Activated CD8-positive, alpha-beta T cell treated with anti-CD3 and anti-CD28 coated beads for 36 hours (primary cell): ENCODE measurements at regions not wholly inside any gene's neighbourhood (a gene's known extent, or its start where the extent isn't known, plus 50 kb on each side); places are given as distances from the start of the nearest gene placed in this dataset.

ENCODE experiments used
- ATAC-seq: fragments of 200-7000 bp; cut with Tn5 transposase; one replicate; pipeline ENCODE4 v1.10.0; 2021; ENCODE audit warnings: mild to moderate bottlenecking, moderate library complexity
- CTCF ChIA-PET: fragments of 350-600 bp; sonication (Branson Sonifier 250); formaldehyde crosslinking; loops from one replicate; lab custom pipeline; 2021; ENCODE audit warnings: antibody characterized with exemption; lab: Charles Lee
- POLR2A ChIA-PET: fragments of 350-600 bp; sonication (Branson Sonifier 250); formaldehyde crosslinking; loops from one replicate; lab custom pipeline; 2021; ENCODE audit warnings: antibody characterized with exemption; lab: Charles Lee
- DNase-seq: peaks from one replicate; pipeline ENCODE4 v3.0.0-alpha.2; 2020
- H3K27ac Mint-ChIP-seq: one replicate; pipeline ENCODE4 v1.8.0; 2021; ENCODE audit warnings: mild to moderate bottlenecking, mixed read lengths
- H3K27me3 Mint-ChIP-seq: one replicate; pipeline ENCODE4 v1.8.0; 2021; ENCODE audit warnings: mixed read lengths
- H3K36me3 Mint-ChIP-seq: one replicate; pipeline ENCODE4 v1.8.0; 2021; ENCODE audit warnings: low read depth, mixed read lengths
- H3K4me1 Mint-ChIP-seq: one replicate; pipeline ENCODE4 v1.8.0; 2021; ENCODE audit warnings: low read depth, mixed read lengths
- H3K4me3 Mint-ChIP-seq: one replicate; pipeline ENCODE4 v1.8.0; 2021; ENCODE audit warnings: mild to moderate bottlenecking, moderate library complexity, mixed read lengths
- H3K9me3 Mint-ChIP-seq: one replicate; pipeline ENCODE4 v1.8.0; 2021; ENCODE audit warnings: mixed read lengths
- intact Hi-C: fragments of 100-400 bp; cut with micrococcal nuclease; formaldehyde crosslinking; loops from one replicate; pipeline ENCODE4 v1.10.0; 2022
- TF ChIP-seq, protein P1 (sequence below): fragments of 200-600 bp; IDR thresholded peaks from one replicate; pipeline ENCODE4 v1.8.0; 2022; ENCODE audit warnings: antibody characterized with exemption, mild to moderate bottlenecking

GRCh38 chr6:142700032-142700431, 244.9 kb downstream of the HIVEP2 start:
- CTCF ChIA-PET: interaction anchor here (1.0 to 1.9 kb wide), 2 partner anchors 12 to 134 kb away, joined by 3 to 7 read pairs; no protein-coding TSS in a partner anchor
- ATAC-seq (no peak), DNase-seq (no peak)
- Mint-ChIP-seq H3K9me3 (no peaks in the 10 kb centered on the region), H3K4me3 (no peak overlapping the region), H3K27me3 (no peaks in the 10 kb centered on the region), H3K4me1 (peaks cover 5% of the 10 kb centered on the region), H3K27ac (no peak overlapping the region), H3K36me3 (no peaks in the 10 kb centered on the region)
- POLR2A ChIA-PET: no interaction called here
- TF ChIP-seq, protein P1, sequence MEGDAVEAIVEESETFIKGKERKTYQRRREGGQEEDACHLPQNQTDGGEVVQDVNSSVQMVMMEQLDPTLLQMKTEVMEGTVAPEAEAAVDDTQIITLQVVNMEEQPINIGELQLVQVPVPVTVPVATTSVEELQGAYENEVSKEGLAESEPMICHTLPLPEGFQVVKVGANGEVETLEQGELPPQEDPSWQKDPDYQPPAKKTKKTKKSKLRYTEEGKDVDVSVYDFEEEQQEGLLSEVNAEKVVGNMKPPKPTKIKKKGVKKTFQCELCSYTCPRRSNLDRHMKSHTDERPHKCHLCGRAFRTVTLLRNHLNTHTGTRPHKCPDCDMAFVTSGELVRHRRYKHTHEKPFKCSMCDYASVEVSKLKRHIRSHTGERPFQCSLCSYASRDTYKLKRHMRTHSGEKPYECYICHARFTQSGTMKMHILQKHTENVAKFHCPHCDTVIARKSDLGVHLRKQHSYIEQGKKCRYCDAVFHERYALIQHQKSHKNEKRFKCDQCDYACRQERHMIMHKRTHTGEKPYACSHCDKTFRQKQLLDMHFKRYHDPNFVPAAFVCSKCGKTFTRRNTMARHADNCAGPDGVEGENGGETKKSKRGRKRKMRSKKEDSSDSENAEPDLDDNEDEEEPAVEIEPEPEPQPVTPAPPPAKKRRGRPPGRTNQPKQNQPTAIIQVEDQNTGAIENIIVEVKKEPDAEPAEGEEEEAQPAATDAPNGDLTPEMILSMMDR: no peak
- intact Hi-C loops: no loop called here

DNA sequence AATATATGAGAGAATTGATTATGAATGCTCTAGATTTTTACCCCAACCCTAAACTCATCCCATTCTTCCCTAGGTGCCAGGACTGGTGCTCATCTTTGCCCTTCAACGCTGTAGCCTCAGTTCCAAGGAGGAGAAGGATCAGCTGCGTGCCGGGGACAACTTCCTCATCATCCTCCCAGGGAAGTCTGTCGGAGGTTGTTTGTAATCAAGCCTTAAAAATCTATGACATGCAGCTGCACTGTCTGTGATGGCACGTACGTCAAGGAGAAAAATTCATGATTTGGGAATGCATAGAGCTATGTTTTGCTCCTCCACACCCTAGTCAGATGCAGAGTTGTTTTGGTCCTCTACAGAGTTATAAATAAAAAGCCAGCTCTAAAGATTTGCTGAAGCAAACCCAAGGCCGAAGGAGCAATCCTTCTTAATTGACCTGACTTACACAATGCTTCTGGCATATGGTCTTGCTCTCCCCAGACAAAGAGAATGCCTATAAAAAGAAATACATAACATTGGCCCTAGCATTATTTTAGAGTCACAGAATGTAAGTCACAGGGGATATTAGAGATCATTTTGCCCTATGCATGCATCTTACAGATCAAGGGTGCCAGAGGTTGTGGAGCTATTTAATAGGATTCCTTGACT, 244.2 kb downstream of the HIVEP2 start:
- no peak for DNase-seq
- Mint-ChIP-seq H3K4me3 (no peak overlapping the region), H3K27me3 (no peaks in the 10 kb centered on the region), H3K4me1 (peaks cover 4% of the 10 kb centered on the region), H3K9me3 (no peaks in the 10 kb centered on the region), H3K36me3 (no peaks in the 10 kb centered on the region), H3K27ac (no peak overlapping the region)
- ATAC-seq: no peak
- intact Hi-C loops: no loop called here
- TF ChIP-seq, protein P1: no peak
- ChIA-PET POLR2A (no interaction called here), CTCF (interaction anchor here (0.6 to 1.9 kb wide), 5 partner anchors 9 to 727 kb away, joined by 3 to 11 read pairs (median 6); no protein-coding TSS in a partner anchor)
